Stimulated activated CD8-positive, alpha-beta memory T cell treated with anti-CD3 and anti-CD28 coated beads, Interleukin-15, amount 100 ng/mL, for 4 hours (primary cell): ENCODE measurements at regions not wholly inside any gene's neighbourhood (a gene's known extent, or its start where the extent isn't known, plus 50 kb on each side); places are given as distances from the start of the nearest gene placed in this dataset.
A peak's percentile ranks its signal among the peaks of the same experiment; 100 is the strongest.

ENCODE experiments used
- DNase-seq, 2 donors: peaks; one replicate each; pipeline ENCODE4 v3.0.0-alpha.2; 2020; ENCODE audit warnings: low read depth in 2 of 2

- no peak for DNase-seq
Measured at GRCh38 chr2:6728156-6728555, 137.6 kb downstream of the CMPK2 start.

- no peak for DNase-seq
Measured at GRCh38 chr2:6730003-6730402, 135.7 kb downstream of the CMPK2 start.

- no peak for DNase-seq
Measured at GRCh38 chr2:6730649-6731532, 134.8 kb downstream of the CMPK2 start.

GRCh38 chr2:6739547-6739946 lies 126.2 kb downstream of the CMPK2 start:
- no peak for DNase-seq

DNA sequence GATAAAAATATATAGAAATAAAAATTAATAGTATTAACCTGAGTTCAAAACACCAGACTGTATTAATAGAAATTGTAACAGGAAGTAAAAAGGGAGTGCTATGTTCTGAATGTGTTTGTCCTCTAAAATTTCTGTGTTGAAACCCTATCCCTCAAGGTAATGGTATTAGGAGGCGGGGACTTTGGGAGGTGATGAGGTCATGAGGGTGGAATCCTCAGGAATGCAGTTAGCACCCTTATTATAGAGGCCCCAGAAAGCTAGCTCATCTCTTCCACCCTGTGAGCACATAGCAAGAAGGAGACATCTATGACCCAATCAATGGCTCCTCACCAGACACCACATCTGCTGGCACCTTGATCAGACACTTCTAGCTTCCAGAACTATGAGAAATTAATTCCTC lies 124.5 kb downstream of the CMPK2 start:
- DNase-seq = no peak

GRCh38 chr2:6744038-6744437 lies 121.7 kb downstream of the CMPK2 start:
- no peak for DNase-seq

- DNase-seq = no peak
Measured at GRCh38 chr2:6747433-6747832, 118.3 kb downstream of the CMPK2 start.

DNA sequence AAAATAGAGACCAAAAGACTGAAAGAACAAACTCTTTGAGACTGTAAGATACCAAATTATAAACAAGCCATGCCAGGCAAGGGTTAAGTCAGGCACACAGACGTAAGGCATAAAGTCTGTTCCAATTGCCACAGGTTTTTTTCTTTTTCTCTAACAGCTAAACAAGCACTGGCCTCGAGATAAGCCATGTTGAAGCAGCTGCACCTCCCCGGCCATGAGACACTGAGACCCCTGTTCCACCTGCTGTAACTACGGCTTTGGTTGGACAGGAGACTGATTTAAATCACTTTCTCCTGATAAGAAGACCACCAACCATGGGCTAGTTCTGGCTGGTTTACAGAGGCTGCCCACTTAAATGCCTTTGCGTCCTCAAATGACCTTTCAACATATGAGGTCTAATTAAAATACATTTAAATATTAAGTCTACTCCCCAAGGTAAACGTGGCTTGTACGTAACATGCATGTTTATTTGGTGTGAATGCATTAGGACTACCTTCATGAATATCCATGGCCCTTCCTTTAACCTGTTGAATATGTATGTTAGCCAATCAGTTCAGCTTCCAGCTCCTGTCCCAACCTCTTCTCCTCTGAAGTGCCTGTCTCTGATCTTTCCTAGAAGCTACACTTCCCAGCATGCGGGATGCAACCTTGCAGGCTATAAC lies 117.2 kb downstream of the CMPK2 start:
- DNase-seq = no peak

DNA sequence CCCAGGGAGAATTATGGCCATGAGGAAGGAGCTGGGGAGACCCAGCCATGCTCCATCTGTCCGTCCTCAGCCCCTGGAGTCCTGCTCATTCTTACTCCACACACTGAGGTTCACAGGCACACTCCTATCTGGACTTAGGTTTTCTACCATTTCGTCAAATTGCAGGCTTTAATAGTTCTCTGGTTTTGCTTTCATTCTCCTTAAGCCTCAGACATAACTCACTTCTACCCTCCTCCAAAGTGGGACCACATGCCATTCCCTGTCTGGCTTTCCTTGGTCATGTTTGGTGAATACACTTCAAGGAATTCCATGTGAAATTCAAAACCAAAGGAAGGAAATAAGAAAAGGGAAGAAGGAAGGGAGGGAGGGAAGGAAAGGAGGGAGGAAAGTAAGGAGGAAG lies 115.7 kb downstream of the CMPK2 start:
- no peak for DNase-seq

- no peak for DNase-seq
Measured at GRCh38 chr2:6750411-6751158, 115.1 kb downstream of the CMPK2 start.

DNA sequence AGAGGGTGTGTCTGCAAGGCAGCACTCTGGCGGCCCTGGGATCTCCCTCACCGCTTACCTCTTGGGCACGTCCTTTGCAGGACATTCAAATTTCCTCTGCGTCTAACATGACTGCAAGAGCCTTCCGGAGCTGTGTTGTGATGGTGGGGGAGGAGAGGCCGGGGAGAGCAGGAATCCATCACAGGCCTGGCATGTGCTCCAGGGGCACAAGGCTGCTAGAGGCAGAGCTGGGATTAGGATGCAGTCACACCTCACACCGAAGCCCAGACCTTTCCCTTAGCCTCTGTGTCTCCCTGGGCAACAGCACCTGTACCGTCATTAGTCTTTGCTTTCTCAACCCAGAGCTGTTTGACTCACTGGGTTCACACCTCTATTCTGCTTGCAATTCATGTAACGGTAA lies 111.3 kb downstream of the CMPK2 start:
- DNase-seq = no peak

- no peak for DNase-seq
Measured at GRCh38 chr2:6755456-6755855, 110.3 kb downstream of the CMPK2 start.

DNA sequence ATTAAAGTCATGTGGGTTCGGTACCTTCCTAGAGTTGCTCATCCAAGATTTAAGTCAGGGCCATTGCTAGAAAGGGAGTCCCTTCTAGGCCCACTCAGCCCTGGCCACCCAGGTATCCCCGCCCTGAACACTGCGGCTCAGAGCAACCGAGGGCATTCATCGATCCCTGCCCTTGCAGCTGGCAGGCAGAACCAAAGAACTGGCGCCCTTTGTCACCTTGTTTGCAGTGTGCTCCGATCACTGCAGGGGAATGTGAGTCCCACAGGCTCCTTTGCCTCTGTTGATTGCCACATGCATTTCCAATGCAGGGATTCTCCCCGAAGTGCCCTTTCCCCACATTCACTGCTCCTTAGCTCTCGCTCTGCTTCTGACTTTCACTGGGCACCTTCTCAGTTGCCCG lies 108.5 kb downstream of the CMPK2 start:
- DNase-seq = no peak

GRCh38 chr2:6759689-6760088 lies 106.0 kb downstream of the CMPK2 start:
- DNase-seq = no peak

GRCh38 chr2:6760132-6760531 lies 105.6 kb downstream of the CMPK2 start:
- no peak for DNase-seq

DNA sequence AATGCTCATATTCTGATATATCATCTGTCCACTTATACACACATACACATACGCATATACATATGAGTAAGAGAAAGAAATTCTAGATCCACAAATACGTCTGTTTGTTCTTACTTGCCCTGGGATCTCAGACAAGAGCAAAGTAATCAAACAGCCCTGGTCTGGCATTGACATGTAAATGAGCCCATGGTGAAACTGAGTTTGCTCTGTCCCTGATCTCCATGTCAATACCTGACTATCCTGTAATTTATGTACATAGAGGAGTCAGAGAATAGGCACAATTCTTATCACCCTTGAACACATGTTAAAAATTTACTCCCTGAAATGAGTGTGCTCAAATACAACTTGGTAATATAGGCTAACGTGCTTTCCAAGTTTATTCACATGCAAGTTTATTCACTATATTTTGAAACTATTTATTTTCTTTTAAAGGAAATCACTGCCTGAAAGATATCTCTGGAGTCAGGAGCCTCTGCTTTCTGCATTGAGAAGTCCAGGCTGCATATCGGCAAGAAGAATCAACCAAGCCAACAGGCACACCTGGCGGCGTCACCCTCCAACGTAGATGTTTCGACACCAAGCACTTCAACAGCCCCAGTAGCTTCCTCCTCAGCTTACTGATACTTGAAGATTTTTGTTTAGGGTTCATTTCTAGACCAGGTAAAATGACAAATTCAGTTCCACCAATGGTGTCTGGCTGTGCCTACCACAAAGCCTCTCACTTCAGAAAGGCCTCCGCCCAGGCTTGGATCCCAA lies 100.6 kb downstream of the CMPK2 start:
- no peak for DNase-seq

- no peak for DNase-seq
Measured at GRCh38 chr2:6769346-6769745, 96.4 kb downstream of the CMPK2 start.

GRCh38 chr2:6770006-6770405 lies 95.7 kb downstream of the CMPK2 start:
- no peak for DNase-seq

DNA sequence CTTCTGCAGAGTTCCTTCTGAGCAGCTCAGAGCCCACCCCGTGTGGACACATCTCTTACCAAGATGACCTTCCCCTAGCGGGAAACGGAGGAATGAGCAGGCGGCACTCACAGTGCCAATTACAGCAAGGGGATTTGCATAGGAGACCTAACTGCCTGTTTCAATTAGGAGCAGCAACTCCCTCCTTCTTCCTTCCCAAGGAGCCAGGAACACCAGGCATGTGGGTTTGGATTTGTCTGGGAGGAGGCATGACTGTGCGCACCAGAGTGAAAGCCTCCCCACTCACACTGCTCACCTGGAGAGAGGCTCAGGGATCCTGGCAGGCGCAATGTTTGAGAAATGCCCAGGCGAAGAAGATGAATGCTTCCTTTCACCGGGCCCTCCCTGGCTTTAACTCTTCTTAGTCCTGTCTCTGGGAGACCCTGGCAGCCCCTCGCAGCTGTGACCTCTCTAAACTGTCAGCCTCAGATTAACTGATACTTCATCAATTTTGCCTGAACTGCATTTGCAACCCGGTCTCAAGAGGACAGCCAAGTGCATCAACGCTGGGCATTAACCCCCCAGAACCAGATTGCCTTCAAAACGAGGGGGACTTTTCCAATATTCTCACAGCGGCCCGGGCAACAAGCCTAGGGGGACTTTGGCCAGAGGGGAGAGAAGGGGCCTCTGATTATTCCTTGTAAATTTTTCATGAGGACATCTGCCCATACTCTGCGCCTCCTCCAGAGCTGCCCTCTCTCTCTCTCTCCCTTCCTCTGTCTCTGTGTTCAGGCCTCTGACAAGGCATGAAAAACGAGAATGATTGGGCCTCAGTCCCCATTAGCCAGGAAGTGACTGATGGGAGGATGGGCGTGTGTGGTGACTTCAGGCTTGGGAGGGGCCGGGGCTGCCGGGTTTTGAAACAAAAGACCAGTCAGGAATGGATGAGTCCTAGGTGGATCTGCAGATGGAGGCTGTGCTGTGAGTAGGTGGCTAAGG lies 93.8 kb downstream of the CMPK2 start:
- no peak for DNase-seq

DNA sequence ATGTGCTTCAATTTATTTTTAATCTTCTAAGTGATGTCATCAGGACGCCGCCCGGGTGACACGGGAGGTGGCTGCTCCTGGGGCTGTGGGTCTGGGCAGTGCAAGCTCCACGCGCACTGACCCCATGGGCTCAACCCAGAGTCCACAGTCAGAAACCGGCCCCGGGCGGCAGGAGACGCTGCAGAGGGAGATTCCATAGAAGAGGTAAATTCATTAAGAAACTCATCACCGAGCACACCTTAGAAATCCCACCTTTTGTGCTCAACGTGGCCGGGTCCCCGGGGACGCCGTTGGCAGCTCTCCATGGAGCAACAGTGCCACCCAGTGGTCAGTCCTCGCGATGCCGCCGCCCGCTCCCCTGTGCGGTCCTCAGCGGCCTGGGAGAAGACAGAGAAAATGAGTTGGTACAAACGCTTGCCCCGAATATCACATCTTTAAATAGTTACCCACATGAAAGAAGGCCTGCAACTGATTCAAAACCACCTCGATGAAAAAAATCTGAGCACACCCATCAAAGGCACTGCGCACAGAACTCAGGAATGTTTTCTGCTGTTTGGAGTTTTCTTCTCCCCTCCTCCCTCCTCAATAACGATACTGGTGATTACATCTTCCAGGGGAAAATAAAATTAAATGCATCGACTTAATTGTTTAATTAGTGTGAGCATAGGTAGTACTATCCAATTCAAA lies 92.6 kb downstream of the CMPK2 start:
- peak; percentile 15 to 19 for DNase-seq
